ENCODE measurements at regions not wholly inside any gene's neighbourhood (a gene's known extent, or its start where the extent isn't known, plus 50 kb on each side); places are given as distances from the start of the nearest gene placed in this dataset.

DNA sequence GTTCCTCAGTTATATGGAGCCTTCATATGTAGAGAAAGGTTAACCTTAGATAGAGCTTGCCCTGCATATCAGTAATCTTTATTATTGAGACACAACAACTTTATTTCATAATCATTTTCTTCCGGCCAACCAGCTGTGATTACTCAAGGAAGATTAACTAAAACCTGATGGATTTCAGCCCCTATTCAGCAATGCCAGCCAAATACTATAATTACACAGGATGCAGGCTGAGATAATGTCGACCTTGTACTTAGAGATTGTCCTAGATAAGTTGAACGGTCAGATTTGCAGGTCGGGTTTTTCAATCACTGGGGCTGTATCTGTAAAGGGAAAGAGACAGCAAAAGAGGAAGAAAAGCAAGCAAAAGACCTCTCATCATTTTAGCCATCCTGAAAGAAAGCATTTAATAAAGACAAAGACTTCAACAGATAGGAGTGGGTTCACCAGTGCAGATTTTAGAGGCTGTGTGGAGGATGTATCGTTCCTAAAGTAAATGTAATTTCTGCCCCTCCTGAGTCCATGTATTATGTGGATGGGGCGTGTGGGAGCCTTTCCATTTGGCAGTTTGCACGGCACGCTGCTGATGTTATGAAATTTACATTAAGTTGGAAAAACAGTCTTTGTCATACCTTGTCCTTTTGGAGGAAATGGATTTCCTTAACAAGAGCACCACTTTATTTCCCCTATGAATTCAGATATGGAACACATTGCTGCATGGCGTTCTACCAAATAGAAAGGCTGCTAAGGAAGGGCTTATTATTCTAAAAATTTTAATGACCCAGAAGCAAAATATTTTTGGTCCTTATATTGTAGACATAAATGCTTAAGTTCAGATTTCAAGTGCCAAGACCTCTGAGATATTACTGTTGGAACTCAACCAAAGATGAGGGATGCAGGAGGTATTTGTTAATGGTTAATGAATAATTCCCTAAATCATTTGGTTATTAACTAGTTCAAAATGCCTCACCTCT is 496.7 kb downstream of the SPRY1 start:
- intact Hi-C loops (cut with DNase I), result no loop called here
- no peak for DNase-seq

DNA sequence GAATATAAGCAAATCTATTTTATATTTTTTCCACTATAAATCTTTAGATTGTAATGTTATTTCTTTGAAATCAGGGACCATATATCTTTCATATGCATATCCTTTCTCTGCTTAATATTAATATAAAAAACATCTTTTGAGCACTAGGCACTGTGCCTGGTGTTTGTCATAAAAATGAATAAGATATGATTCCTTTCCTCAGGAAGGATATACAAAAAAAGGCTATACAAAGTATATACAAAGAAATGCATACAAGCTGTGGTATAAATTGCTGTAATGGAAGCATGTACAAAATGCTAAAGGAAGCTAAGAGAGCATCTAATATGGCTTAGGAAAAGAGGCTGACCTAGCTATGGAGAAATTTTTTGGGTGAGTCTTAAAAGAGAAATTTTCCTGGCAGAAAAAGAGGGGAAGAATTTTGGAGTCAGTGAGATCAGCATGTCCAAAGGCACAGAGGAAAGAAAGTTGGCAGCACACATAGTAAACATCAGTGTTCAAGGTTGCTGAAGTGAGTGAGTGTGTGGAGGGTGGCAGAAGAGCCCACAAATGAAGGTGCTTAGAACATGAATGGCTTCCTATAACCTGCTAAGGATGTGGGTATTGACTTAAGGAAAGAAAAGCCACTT is 500.0 kb downstream of the SPRY1 start:
- DNase-seq, result no peak
- intact Hi-C loops (cut with DNase I), result no loop called here

DNA sequence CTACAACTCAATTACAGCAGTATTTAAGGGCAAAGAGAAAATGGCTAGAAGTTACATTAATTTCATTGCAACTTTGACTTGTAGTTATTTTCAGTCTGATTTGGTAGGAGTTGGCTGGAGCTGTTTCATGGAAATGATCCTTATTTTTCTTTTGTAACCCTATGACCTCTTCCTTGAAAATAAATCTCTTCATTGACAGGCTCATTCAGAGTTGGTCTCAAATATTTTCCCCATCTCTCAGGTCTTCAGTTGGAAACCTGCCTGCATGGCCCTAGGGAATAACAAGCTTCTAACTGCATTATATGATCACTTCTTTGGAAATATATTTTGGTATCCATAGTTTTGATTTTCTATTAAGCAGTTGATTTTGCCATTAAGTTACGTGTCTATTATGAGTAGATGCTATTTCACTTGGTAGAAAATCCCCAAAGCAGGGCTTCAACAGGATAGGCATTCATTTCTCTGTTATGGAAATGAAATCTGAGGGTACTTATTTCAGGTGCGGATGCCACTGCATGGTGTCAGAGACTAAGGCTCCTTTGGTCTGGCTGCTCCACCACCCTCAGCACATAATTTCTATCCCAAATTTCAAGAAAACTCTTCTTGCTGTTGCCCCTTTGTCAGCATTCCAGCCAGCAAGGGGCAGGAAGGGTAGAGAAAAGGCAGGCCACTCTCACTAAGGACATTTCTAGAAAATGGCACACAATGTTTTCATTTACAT is 502.5 kb downstream of the SPRY1 start:
- intact Hi-C loops (cut with DNase I), result no loop called here
- DNase-seq, result no peak

DNA sequence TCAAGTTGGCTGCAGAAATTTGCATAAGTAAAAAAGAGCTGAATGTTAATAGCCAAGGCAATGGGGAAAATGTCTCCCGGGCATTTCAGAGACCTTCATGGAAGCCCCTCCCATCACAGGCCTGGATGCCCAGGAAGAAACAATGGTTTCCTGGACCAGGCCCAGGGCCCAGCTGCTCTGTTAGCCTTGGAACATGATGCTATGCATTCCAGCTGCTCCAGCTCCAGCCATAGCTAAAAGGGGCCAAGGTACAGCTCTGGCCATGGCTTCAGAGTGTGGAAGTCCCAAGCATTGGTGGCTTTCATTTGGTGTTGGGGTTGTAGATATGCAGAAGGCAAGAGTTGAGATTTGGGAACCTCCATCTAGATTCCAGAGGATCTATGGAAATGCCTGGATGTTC is 508.3 kb downstream of the SPRY1 start:
- intact Hi-C loops (cut with DNase I), result no loop called here
- no peak for DNase-seq

DNA sequence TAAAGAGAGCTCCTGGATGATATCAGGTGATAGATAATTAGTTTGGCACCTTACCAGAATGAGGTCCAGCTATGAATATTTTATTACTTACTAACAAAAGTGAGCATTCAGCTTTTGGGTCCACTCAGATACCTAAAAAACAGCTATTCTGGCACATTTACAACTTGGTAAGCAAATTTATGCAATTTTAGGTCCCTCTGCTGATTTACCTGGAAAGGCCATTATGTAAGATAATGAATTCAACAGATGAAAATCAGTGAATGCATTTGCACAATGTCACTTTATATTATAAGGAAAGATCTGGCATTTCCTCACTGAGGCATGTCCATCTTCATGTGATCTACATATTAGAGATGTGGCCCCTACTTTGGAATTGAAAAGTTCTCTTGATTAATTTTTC is 517.0 kb downstream of the SPRY1 start:
- no peak for DNase-seq
- intact Hi-C loops (cut with DNase I), result no loop called here

DNA sequence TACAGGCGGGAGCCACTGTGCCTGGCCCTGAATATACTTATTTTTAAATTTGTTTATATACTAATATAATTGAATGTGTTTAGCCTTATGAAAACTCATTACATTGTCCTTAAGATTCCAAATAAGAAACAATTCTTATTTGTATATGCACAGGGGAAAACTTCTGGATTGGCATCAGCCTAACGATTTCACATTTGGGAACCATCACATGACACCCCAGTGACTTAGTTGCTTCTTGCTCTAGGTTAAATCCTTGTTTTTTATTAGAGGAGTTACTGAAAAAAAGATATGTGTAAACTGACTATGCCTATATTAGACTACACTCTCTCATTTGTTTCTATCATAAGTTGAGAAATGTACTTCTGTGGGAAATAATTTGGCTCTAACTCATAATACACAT is 520.2 kb downstream of the SPRY1 start:
- no peak for DNase-seq
- intact Hi-C loops (cut with DNase I), result no loop called here

DNA sequence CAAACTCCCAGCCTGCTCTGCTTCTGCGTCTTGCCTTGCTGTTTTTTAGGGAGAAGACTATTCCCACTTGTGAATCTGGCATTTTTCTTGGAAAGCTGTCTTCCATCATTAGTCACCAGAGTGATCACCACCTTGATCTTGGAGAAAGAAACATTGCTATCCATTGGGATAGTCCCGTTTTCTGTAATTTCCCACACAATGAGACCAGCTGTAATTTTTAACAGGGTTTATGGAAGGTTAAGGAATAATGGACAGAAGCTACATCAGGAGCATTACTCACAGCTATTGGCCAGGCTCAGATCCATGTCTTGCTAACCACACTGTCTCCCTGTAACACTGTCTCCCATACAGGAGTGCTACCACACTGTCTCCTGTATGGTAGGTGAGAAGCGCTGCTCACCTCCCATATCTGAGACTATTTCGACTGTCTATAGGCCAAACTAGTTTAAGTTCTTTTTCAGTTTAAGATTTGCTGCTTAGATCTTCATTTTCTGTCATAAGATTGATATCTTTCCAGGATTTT is 523.0 kb downstream of the SPRY1 start:
- no peak for DNase-seq
- intact Hi-C loops (cut with DNase I), result no loop called here

DNA sequence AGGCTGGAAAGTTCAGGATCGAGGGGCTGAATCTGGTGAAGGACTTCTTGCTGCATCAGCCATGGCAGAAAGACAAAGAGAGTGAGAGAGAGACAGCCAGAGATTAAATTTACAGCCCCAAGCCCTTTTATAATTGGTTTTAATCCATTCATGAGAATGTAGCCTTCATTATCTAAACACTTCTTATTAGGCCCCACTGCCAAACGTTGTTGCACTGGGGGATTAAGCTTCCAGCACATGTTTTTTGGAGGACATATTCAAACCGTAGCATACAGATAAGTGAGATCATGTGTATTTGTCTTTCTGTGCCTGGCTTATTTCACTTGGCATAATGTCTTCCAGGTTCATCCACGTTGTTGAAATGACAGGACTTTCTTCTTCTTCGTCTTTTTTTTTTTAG is 524.7 kb downstream of the SPRY1 start:
- intact Hi-C loops (cut with DNase I), result no loop called here

DNA sequence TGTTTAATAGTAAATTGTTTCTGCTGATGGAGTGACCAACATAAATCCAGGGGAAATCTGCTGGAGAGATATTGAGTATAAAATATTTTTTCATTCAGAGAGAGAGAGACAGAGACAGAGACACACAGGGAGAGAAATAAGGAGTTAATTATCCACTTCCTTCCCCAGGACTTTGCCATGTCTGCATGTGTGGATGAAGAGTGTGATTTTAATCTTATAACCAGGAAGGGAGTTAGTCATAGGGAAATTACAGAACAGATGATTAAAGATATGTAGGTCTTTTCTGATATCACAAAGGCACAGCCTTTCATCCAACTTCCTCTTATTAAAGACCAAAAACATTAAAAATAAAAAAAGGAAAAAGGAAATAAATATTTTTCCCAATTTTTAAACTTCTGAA is 526.3 kb downstream of the SPRY1 start:
- intact Hi-C loops (cut with DNase I), result no loop called here
- DNase-seq, result no peak

More for the DNA sequence above, 524.7 kb downstream of the SPRY1 start:
- no peak for DNase-seq

DNA sequence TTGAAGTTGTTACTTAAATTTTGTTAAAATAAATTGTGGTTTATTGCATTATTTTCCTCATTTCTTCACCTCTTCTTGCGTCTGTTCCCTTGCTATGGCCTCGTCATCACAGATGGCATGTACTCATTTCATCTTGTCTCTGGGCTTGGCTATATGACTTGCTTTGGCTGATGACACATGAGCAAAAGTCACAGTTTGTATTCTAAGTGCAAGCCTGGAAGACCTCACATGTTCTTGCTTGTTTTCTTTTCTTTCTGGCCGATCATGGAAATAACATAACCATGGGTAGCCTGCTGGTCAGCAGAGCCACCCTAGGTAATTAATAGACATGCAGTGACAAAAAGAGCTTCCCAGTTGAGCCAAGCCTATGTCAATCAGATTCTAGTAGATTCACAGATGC is 527.9 kb downstream of the SPRY1 start:
- intact Hi-C loops (cut with DNase I), result no loop called here
- DNase-seq, result no peak

DNA sequence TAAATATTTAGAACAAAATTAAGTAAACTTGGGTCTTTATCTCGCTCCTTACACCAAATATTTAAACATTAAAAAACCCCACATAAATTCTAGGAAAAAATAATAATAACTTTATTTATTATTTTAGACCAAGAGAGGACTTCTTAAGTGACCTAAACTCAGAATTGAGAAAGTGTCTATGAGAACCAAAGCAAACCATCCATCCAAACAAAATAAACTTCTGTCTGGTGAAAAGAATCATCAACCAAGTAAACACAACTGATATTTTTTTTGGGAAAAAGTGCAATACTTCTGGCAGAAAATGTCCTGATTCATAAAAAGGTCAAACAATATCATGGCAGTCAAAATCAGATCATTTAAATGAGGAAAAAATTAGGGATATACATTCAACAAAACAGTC is 533.0 kb downstream of the SPRY1 start:
- intact Hi-C loops (cut with DNase I), result no loop called here
- no peak for DNase-seq

DNA sequence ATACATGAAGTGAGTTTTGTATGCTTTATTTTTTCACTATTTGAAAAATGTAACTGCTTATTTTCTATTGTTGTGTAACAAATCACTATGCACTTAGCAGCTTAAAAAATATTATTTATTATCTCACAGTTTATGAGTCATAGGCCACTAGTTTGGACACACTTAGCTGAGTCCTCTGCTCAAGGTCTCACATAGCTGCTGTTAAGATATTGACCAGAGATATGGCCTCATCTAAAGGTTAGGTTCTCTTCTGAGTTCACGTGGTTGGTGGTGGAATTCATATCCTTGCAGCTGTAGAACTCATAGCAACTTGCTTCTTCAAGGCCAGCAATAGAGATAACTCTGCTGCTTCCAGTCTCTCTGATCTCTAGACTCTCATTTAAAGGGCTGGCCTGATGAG is 534.4 kb downstream of the SPRY1 start:
- DNase-seq, result no peak
- intact Hi-C loops (cut with DNase I), result no loop called here

DNA sequence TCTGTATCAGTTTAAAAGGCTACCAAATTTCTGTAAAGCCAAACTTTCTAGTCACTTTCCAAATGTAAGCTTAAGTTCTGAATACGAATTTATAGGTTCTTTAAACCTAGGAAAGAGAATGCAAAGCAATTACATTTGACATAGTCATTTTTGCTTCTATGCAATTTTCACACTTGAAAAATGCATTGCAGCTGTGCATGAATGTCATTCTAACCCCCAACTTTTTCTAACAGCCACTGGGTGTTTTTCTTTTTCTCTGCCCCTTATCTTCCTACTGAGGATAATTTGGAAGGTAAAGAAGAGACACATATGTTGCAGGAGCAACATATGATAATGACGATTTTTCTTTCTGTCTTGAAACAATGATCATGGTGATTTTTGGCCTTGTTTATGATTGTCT is 537.5 kb downstream of the SPRY1 start:
- DNase-seq, result no peak
- intact Hi-C loops (cut with DNase I), result no loop called here

DNA sequence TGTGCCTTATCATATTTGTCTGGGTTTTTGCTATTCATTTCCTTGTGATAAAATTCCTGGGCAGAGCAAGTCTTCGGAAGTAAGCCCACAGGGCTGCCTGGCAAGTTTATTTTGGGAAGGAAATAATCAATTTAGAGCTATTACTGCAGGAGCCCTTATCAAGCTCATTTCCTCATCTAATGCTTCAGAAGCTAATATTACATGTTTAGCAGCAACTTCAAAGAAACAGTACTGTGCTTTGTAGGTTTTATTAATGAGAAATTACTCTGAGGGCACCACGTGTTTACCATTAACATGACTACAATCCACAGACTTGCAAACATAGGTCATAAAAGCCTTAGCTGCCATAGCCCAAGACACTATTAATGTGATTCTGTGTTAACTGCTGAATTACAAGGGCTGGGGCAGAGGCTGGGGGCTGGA is 540.0 kb downstream of the SPRY1 start:
- intact Hi-C loops (cut with DNase I), result no loop called here
- DNase-seq, result no peak

DNA sequence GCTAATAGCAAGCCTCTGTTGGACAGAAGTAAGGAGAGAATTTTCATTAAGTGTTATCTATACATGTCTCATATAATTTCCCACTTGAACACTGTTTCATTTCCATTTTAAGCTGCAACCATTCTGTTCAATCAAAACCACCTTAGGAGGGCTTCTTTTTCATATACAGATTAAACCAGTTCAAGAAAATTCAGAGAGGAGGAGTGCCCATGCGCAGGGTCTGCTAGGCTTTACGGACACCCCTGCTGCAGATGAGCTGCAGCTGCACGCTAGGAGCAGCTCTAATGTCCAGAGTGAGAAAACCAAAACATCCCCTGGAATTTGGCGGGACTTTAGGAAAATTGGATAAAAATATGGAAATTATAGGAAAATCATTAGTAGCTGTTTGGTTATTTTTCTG is 541.0 kb downstream of the SPRY1 start:
- DNase-seq, result no peak

DNA sequence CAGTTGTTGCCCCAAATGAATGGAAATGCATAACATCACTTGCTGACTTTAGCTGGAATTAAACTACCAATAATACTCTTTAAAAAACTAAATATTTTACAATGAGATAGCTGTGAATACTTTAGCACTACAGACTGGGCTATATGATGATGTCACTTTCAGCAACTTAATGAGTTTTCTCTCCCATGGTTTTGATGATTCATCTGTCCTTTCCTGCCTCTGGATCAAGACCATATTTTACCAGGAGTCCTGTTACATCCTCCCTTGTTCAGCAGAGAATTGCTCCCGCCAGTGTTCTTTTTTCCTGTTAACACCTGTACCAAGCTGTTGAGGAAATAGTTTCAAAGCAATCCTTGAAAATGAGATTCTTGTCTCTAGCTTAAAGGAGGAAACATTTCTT is 543.0 kb downstream of the SPRY1 start:
- intact Hi-C loops (cut with DNase I), result no loop called here
- no peak for DNase-seq

More for the DNA sequence above, 541.0 kb downstream of the SPRY1 start:
- intact Hi-C loops (cut with DNase I), result no loop called here

DNA sequence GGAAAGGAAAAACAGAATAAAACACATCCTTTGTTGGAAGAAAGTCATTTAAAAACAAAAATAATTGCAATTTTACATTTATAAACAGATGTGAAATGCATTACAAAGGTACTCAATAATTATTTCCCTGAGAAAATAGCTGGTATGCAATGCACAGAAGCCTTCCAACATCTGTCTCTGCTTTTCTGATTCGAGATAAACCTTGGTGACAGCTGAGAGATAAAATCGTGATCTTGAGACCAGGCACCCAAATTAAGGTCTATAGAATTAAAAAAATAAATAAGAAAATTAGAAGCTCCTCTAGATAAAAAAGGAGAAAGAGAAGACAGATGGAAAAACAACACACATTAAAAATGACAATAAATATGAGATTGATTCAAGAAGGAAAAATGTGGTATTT is 544.0 kb downstream of the SPRY1 start:
- intact Hi-C loops (cut with DNase I), result no loop called here

DNA sequence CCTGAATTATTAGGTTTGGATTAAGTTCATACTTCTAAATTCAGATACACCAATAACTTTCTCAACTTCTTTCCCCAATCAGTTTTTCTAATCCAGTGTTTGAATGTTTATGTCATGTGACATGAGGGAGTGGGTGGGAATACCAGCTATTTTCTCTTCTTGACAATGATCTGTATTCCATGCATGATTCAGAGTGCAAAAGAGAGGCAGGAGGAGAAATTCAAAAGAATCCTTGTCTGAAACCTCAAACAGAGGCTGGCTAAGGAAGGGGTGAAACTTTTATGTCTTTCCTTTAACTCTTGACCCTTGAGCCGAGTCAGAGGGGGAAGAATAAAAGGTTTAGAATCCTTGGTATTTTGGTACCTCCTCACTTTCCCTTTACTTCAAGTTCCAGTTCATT is 544.7 kb downstream of the SPRY1 start:
- intact Hi-C loops (cut with DNase I), result no loop called here
- DNase-seq, result no peak

More for the DNA sequence above, 544.0 kb downstream of the SPRY1 start:
- DNase-seq, result no peak

DNA sequence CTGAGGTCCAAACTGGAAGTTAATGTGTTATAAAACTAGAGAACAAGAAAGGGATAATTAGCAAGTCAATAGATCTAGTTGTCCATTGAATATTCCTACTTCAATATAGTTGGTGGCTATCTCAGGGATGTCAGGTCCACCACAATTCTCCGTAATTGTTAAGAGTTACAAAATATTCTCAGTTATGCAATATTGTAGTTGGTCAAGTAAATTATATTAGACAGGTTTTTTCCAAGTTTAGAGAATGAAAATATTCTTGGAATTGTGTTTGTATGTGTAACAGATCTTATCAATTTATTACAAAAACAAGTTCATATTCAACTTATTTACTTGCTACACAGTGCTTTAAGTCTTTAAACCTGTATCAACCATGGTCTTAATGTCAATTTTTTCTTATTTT is 547.4 kb downstream of the SPRY1 start:
- DNase-seq, result no peak
- intact Hi-C loops (cut with DNase I), result no loop called here

DNA sequence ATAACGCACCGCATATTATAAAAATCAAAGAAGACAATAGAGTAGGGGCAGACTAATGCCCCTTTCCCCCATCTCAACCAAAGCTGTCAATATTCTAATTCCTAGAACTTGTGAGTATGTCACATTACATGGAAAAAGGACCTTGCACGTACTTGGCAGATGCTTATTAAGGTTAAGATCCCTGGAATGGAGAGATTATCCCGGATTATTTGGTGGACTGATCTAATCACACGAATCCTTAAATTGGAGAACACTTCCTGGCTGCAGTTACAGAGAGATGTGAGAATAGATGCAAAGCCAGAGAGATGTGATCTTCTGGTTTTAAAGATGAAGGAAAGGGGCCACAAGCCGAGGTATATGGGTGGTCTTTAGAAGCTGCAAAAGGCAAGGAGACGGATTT is 548.7 kb downstream of the SPRY1 start:
- no peak for DNase-seq
- intact Hi-C loops (cut with DNase I), result no loop called here

DNA sequence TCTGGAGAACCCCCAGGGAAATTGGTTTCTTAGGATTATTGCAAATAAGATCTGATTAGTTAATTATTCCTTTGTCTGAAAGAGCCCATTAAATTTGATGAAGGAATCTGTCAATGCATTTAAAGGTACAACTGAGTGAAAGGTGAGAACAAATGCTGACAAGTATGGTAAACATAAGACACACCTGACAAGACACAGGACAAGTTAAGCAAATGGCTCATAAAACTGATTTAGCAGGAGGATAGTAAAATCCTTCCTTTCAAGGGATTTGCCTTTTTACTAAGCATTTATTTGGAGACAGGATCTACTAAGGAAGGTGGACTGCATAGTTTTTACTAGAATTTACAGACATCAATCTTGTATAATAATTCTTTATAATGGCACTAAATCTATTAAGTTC is 553.9 kb downstream of the SPRY1 start:
- intact Hi-C loops (cut with DNase I), result no loop called here
- no peak for DNase-seq

Data from posterior cingulate gyrus (tissue), 11 donors.